ENCODE measurements at regions not wholly inside any gene's neighbourhood (a gene's known extent, or its start where the extent isn't known, plus 50 kb on each side); places are given as distances from the start of the nearest gene placed in this dataset.
"Not testable (repeated sequence)": the region's sequence is repeated elsewhere in the genome, so short reads cannot be mapped to it uniquely, and the experiment has no call there.

DNA sequence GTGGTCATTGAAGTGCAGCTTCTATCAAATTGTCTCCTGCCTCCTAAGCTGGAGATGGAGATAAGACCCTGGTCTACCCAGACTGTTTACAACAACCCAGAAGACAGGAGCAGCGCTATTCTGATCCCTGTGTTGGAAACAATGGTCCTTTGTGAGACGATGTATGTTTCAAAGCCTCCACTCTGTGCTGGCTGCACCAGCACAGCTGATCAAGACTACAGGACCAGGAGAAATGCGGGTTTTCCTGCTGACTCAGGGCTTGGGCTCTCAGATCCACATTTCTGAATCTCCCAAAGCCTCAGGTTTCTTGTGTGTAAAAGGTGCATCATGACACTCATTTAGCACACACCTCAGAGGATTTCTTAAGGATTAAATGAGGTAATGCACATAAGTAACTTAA is 92.0 kb downstream of the POU3F3 start:
- Mint-ChIP-seq H3K9me3 (no peaks in the 10 kb centered on the region), H3K27ac (no peak overlapping the region), H3K4me1 (ENCODE audit: low read depth) (no peaks in the 10 kb centered on the region), H3K27me3 (peaks cover 4% of the 10 kb centered on the region), H3K36me3 (ENCODE audit: low read depth) (no peaks in the 10 kb centered on the region), H3K4me3 (no peak overlapping the region)

DNA sequence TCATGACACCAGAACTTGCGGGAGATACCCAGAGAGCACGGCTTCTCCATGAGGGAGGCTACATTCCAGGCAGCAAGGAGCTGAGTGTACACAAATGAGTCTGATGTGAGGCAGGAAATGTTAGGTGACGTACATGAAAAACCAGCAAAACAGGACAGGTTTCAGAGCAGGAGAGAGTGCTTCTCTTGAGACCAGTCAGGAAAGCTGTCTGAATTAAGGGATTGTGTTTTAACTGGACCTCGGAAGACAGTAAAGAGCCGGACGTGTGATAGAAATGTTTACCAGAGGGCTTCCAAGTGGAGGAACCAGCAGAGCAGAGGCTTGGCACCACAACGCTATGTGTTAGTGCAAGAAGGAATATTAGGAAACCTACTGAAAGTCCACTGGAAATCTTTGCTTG is 90.4 kb upstream of the MRPS9 start:
- H3K27ac Mint-ChIP-seq; H3K4me1 Mint-ChIP-seq (ENCODE audit: low read depth); H3K36me3 Mint-ChIP-seq (ENCODE audit: low read depth); H3K4me3 Mint-ChIP-seq; H3K9me3 Mint-ChIP-seq; H3K27me3 Mint-ChIP-seq: not testable (repeated sequence)

DNA sequence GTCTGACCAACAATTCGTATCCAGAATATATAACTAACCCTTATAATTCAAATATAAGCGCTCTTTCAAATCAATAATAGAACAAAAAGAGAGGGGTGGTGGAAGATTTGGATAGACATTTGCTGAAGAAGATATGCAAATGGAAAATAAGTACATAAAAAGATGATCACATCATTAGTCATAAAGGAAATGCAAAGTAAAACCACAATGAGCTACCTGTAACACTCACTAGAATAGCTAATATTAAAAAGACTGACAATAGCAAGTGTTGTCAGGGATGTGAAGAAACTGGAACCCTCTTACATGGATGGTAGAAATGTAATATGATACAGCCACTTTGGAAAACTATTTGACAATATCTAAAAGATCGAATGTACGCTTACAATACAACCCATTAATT is 84.9 kb upstream of the MRPS9 start:
- Mint-ChIP-seq H3K4me3 (no peak overlapping the region), H3K27ac (no peak overlapping the region), H3K9me3 (no peaks in the 10 kb centered on the region), H3K27me3 (peaks cover 7% of the 10 kb centered on the region), H3K36me3 (ENCODE audit: low read depth) (no peaks in the 10 kb centered on the region), H3K4me1 (ENCODE audit: low read depth) (no peaks in the 10 kb centered on the region)

DNA sequence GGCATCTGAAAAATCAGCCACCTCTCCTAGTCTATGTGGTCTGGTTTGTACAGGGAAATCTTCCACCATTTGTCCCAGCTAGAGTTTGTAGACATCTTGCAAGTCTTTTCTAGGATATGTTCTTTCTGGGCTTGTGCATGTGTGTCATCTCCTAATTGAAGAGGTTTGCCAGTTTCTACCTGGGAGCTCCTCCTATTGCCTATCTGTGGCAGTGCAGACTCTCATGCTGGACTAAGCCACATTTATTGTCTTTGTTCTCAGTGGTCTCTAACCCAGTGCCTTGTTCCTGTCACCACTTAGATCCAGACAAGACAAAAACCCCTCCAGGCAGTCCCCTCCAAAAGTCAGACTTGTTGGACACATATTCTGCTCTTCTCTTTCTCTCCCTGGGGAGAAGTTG is 72.0 kb upstream of the MRPS9 start:
- no peak overlapping the region for H3K27ac Mint-ChIP-seq
- H3K4me1 Mint-ChIP-seq (ENCODE audit: low read depth) = no peaks in the 10 kb centered on the region
- H3K36me3 Mint-ChIP-seq (ENCODE audit: low read depth) = no peaks in the 10 kb centered on the region
- peaks cover 23% of the 10 kb centered on the region for H3K9me3 Mint-ChIP-seq
- peaks cover 30% of the 10 kb centered on the region for H3K27me3 Mint-ChIP-seq
- no peak overlapping the region for H3K4me3 Mint-ChIP-seq

DNA sequence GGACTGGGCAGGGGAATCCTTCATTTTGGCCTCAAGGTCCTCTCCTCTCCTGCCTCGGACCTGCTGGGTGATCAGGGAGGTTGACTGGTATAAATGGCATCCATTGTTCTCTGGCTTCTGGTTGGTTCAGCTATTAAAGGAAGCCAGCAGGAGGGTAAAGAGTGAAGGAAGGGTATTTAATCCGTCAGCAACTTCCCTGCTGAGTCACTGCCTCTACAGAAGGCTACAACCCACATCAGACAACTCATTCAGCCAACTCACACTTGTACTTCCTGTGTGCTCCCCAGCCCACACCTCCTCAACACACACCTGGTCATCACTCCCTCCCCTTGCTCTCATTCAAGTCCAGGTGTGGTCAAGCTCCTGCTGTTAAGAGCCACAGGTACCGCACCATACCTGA is 68.3 kb upstream of the MRPS9 start:
- Mint-ChIP-seq H3K9me3 (peaks cover 10% of the 10 kb centered on the region), H3K27me3 (peaks cover 15% of the 10 kb centered on the region), H3K36me3 (ENCODE audit: low read depth) (no peaks in the 10 kb centered on the region), H3K4me3 (no peak overlapping the region), H3K4me1 (ENCODE audit: low read depth) (no peaks in the 10 kb centered on the region), H3K27ac (no peak overlapping the region)

DNA sequence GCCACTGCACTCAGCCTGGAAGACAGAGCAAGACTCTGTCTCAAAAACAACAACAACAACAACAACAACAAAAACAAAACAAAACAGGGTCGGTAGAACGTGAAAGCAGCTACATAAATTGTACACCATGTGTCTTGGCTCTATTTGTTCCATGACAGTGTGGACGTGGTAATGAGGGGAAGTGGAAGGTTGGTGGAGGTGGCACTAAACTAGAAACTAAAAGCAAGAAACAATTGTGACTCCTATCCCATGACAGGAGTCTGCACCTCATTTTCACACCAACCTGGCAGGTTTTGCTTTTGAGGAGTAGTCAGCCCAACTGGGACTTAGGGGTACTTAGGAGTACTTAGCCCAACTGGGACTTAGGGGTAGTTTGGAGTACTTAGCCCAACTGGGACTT is 62.5 kb upstream of the MRPS9 start:
- Mint-ChIP-seq H3K27ac (no peak overlapping the region), H3K9me3 (no peaks in the 10 kb centered on the region), H3K4me1 (ENCODE audit: low read depth) (peaks cover 11% of the 10 kb centered on the region), H3K36me3 (ENCODE audit: low read depth) (no peaks in the 10 kb centered on the region), H3K4me3 (no peak overlapping the region), H3K27me3 (no peaks in the 10 kb centered on the region)

DNA sequence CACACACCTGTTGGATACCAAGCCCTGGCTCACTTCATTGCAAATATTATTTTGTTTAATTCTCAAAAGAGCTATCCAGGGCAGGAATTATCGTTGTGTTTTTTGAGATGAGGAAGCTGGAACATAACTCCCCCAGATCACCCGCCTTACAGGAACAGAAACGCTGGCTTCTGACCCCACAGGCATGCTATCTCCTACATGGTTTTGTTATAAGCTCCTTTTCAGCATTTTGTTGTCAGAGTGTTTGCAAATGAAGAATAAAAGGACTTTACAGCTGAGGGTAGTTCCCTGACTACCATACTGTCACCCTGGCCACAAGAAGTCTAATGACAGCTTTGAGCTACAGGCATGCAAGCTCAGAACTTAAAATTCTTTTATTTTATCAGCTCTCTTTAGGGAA is 62.0 kb upstream of the MRPS9 start:
- Mint-ChIP-seq H3K9me3 (no peaks in the 10 kb centered on the region), H3K27me3 (no peaks in the 10 kb centered on the region)

DNA sequence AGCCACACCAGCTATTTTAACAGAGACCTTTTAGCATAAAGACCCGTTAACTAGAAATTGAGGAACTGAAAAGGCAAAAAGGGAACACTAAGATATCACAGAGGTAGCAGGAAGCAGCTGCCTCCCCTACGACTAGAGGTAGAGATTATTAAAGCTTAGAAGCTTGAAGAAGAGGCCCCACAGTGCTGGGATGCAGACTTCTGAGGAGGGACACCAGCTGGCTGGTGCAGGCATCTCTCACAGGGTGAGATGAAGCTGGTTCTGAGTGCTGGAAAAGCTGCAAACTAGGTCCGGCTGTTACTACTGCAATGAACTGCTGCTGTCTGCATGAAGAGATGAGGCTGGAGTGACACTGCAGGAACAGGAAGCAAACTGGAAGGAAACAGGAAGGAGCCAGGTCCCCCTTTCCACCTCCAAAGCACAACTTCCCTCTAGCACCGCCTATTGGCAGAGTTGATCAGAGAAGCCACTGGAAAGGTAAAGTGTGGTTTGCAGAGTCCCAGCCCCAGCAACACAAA is 61.2 kb upstream of the MRPS9 start:
- H3K4me3 Mint-ChIP-seq = peak overlapping the region; percentile 2
- H3K27ac Mint-ChIP-seq = no peak overlapping the region
- no peaks in the 10 kb centered on the region for H3K9me3 Mint-ChIP-seq

More for the DNA sequence above, 62.0 kb upstream of the MRPS9 start:
- Mint-ChIP-seq H3K27ac (no peak overlapping the region), H3K4me3 (no peak overlapping the region), H3K36me3 (ENCODE audit: low read depth) (no peaks in the 10 kb centered on the region), H3K4me1 (ENCODE audit: low read depth) (peaks cover 11% of the 10 kb centered on the region)

DNA sequence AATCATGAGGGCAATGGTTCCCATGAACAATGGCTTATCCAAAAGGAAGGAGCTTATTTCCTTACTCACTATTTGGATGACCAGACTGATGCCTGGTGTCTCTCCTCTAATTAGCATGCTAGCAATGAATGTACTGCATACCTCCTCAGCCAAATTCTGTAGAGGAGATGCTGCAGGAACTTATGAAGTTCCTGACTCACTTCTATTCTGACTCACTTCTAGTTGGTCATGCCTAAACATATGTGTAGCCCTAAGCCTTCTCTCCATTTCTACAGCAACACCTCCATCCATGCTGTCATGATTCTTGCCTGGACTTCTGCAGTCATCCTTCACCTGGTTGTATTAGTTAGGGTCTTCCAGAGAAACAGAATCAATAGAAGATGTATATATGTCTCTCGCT is 59.9 kb upstream of the MRPS9 start:
- Mint-ChIP-seq H3K36me3 (ENCODE audit: low read depth) (no peaks in the 10 kb centered on the region), H3K9me3 (no peaks in the 10 kb centered on the region), H3K4me1 (ENCODE audit: low read depth) (peaks cover 11% of the 10 kb centered on the region), H3K27ac (no peak overlapping the region), H3K4me3 (no peak overlapping the region), H3K27me3 (no peaks in the 10 kb centered on the region)

More for the DNA sequence above, 61.2 kb upstream of the MRPS9 start:
- Mint-ChIP-seq H3K4me1 (ENCODE audit: low read depth) (peaks cover 11% of the 10 kb centered on the region), H3K36me3 (ENCODE audit: low read depth) (no peaks in the 10 kb centered on the region), H3K27me3 (no peaks in the 10 kb centered on the region)

DNA sequence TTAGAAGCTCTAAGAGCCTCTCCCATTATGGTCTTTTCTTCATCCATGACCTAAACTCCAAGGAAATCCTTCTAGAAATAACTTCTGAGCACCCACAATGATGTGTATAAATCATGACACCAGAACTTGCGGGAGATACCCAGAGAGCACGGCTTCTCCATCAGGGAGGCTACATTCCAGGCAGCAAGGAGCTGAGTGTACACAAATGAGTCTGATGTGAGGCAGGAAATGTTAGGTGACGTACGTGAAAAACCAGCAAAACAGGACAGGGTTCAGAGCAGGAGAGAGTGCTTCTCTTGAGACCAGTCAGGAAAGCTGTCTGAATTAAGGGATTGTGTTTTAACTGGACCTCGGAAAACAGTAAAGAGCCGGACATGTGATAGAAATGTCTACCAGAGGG is 58.1 kb upstream of the MRPS9 start:
- not testable (repeated sequence) for H3K4me3 Mint-ChIP-seq; H3K9me3 Mint-ChIP-seq; H3K27me3 Mint-ChIP-seq; H3K36me3 Mint-ChIP-seq (ENCODE audit: low read depth); H3K27ac Mint-ChIP-seq
- H3K4me1 Mint-ChIP-seq (ENCODE audit: low read depth) = peaks cover 11% of the 10 kb centered on the region

DNA sequence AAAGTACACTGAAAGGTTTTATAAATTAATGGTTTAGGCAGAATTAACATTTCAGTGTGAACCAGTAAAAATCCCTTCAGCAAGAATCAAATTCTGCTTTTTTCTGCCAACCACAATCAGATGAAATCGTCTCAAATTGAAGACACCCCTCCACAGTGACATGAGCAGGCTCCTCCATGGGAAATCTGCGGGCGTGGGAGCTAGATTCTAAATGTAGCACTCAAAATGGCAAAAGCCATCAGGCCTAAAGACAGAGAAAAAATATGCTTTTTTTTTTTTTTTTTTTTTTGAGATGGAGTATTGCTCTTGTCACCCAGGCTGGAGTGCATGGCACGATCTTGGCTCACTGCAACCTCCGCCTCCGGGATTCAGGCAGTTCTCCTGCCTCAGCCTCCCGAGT is 55.8 kb upstream of the MRPS9 start:
- H3K27me3 Mint-ChIP-seq = peaks cover 9% of the 10 kb centered on the region
- H3K9me3 Mint-ChIP-seq = peaks cover 4% of the 10 kb centered on the region
- H3K4me3 Mint-ChIP-seq = no peak overlapping the region
- H3K27ac Mint-ChIP-seq = no peak overlapping the region
- no peaks in the 10 kb centered on the region for H3K36me3 Mint-ChIP-seq (ENCODE audit: low read depth)
- no peaks in the 10 kb centered on the region for H3K4me1 Mint-ChIP-seq (ENCODE audit: low read depth)

Measured in stimulated activated naive CD8-positive, alpha-beta T cell treated with anti-CD3 and anti-CD28 coated beads, Interleukin-15, Interleukin-2, amounts not matched to agents 100 ng/mL and 50 ng/mL, for 24 hours (primary cell).